Inferior parietal cortex (tissue), 1 donor: ENCODE measurements at regions not wholly inside any gene's neighbourhood (a gene's known extent, or its start where the extent isn't known, plus 50 kb on each side); places are given as distances from the start of the nearest gene placed in this dataset.

Experiments used
- DNase-seq: peaks from one replicate; pipeline ENCODE4 v3.0.0-alpha.2; 2016; ENCODE audit errors: extremely low spot score

DNA sequence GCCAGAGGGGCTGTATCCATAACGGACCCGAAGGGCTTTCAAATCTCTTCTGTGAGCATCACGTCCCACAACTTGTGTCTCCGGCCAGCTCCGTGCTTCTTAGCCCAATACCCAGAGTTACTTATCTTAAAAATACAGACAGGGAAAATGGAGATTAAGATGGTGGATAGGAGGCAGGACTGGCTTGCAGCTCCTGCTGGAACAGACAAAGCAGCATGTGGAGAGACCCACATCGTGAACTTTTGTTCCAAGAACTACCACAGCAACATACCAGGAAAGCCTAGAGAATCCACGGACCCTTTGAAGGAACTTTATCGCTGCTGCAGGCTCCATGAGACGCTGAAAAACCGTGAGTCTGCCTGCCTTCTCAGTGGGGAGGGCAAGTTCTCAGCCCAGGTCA lies 113.7 kb downstream of the RNASET2 start:
- no peak for DNase-seq

DNA sequence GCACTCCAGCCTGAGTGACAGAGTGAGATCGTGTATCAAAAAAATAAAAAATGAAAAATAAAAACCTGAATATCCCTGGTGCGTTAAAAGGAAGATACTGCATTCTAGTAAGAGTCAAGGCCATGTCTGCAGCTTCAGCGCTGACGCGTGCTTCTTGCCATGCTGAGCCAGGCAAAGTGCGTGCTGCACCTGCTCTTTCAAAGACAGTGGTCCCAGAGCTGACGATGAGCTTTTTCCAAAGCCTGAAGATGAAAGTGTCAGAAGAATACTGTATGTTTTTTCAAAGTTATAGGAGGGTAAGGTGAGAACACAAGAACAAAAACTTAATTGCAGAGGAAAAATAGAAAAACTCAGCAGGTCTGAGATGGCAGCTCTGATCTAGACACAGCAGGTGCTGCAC lies 115.1 kb downstream of the RNASET2 start:
- no peak for DNase-seq

- no peak for DNase-seq
Observed at GRCh38 chr6:166839569-166839968, 116.8 kb downstream of the RNASET2 start.

DNA sequence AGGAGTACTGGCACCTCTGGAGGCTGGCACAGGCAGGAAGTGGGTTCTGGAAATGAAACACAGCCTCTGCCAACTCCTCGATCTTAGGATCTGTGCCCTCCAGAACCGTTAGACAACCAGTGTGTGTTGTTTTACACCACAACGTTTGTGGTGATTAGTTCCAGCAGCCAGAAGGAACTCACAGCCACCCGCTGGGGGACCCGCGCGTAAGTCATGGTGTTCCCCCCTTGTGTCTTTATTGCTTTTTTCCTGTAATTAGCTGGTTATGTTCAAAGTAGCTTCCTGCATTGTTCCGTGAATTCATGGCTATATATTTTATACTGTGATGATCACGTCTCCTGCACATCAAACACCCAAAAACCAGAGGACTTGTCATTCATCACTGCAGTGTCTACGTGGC lies 117.4 kb downstream of the RNASET2 start:
- no peak for DNase-seq

- no peak for DNase-seq
Observed at GRCh38 chr6:166836785-166837718, 119.3 kb downstream of the RNASET2 start.

- no peak for DNase-seq
Observed at GRCh38 chr6:166834049-166834448, 122.3 kb downstream of the RNASET2 start.

DNA sequence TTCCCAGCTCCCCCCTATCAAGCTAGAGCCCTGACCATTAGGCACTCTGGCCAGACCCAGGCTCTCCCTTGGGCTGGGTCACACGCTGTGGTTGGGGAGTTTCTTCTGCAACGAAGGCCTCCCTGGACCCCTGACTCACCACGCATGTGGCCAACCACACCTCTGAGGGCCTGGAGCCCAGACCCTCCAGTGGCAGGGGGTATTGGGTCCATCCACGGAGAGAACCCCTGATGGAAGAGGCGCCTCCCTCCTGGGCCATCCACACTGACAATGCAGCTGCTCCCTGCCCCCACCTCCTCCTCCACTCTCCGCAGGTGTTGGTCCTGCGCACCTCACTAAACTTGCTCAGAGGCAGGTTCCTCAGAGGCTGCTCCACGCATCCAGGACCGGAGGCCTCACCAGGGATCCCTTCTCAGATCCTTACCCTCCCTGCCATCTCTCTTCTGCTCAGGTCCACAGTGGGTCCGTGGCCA lies 125.4 kb downstream of the RNASET2 start:
- no peak for DNase-seq

GRCh38 chr6:166830185-166830890 lies 126.0 kb downstream of the RNASET2 start:
- no peak for DNase-seq

DNA sequence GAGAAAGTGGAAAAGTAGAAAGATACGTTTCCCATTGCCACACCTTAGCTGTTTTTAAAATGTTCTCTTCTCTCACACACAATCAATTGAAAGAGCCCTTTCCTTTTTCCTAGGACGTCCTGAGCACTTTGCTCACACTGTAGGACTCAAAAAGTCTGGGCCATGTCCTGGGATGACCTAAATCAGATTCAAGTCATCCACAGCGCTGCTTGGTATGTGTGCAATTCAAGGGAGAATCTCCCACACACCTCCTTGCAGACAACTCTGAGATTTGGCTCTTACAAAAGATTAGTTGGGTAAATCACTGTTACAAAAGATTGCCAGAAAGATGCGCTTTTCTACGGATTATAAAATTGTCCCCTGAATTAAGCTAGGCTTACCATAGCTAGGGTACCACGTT lies 130.1 kb downstream of the RNASET2 start:
- no peak for DNase-seq

DNA sequence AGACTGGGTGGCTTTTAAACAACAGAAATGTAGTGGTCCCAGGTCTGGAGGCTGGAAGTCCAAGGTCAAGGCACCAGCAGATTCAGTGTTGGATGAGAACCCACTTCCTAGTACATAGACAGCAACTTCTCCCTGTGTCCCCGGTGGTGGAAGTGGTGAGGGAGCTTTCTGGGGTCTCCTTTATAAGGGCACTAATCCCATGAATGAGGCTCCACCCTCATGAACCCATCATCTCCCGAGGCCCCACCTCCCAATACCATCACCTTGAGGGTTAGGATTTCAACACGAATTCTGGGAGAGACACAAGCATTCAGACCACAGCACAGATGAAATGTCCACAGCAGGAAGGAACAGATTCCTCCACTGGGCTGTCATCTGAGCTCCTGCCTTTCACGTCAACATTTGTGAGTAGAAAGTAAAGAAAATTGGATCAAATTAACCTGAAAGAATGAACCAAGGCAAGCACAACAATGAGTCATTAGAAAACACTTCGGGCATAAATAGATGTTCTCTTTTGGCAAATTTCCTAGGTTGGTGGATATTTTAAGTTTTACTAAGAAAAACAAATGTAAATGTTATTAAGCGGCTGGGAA lies 130.7 kb downstream of the RNASET2 start:
- DNase-seq, result no peak

GRCh38 chr6:166824880-166825250 lies 131.5 kb downstream of the RNASET2 start:
- no peak for DNase-seq

DNA sequence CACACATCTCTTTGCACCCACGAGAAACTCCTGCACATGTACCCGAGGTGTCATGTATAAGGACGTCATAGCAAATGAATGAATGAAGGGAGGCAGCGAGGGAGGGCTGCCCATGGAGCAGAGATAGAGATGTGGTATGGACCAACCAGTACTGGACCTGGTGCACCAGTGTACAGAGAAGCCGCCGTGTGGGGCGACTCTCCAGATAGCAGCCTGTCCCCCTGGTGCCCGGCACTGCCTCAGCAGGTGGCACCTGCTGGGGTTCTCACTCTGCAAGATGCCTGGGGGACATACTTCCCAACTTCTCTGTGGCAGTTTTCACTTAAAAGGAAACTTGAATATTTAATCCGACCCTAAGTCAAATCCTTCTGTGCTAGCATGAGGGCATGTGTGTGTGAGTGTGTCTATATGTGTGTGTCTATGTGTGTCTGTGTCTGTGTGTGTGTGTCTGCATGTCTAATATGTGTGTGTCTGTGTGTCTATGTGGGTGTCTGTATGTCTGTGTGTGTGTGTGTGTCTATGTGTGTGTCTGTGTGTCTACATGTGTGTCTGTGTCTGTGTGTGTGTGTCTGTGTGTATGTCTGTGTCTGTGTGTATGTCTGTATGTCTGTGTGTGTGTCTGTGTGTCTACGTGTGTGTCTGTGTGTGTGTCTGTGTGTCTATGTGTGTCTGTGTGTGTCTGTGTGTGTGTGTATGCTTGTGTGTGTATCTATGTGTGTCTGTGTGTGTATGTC lies 132.0 kb downstream of the RNASET2 start:
- no peak for DNase-seq

- DNase-seq, result no peak
Observed at GRCh38 chr6:166822609-166823008, 133.7 kb downstream of the RNASET2 start.

DNA sequence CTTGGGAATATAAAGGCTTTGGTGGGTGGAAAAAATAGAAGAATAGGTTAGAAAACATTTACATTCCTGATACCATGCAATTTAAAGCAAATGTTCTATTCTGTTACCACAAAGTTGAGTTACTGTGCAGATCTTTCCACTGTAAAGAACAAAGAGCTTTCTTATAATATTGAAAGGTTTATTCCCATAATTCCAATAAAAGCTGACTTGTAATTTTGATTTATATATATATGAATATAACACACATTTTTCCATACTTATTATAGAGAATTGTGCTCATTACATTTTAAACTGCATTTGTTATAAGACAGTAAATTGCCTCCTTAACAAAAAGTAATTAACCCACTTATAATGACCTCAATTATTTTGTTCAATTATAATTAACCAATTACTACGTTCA lies 135.9 kb downstream of the RNASET2 start:
- DNase-seq, result no peak

DNA sequence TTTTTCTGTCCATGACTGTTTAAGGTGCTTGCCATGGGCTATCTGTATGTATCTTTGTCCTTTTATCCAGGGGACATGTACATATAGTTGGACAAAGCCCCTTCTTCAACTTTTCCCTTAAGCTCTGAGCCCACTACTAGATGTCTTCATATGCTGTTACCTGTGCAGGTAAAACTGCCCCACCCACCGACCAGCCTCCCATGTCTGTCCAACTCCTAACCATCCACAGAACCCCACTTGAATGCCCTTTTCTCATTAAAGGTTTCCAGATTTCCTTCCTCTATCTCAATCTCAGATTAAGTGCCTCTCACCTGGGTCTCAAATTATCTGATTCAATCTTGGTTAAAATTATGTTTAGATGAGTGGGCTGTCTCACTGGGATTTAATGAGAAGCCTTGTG lies 136.3 kb downstream of the RNASET2 start:
- no peak for DNase-seq

GRCh38 chr6:166815629-166816028 lies 140.7 kb downstream of the RNASET2 start:
- no peak for DNase-seq

DNA sequence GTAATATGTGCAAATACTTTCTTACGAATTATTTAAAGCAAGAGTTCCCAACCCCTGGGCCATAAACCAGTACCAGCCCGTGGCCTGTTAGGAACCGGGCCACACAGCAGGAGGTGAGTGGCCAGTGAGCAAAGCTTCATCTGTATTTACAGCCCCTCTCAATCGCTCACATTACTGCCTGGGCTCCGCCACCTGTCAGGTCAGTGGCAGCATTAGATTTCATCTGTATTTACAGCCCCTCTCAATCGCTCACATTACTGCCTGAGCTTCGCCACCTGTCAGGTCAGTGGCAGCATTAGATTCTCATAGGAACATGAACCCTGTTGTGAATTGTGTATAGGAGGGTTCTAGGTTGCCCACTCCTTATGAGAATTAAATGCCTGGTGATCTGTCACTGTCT lies 142.0 kb downstream of the RNASET2 start:
- DNase-seq, result no peak

GRCh38 chr6:166813461-166813860 lies 142.9 kb downstream of the RNASET2 start:
- DNase-seq, result no peak

- DNase-seq, result no peak
Observed at GRCh38 chr6:166810864-166811263, 145.5 kb downstream of the RNASET2 start.

GRCh38 chr6:166809721-166810120 lies 146.6 kb downstream of the RNASET2 start:
- no peak for DNase-seq

DNA sequence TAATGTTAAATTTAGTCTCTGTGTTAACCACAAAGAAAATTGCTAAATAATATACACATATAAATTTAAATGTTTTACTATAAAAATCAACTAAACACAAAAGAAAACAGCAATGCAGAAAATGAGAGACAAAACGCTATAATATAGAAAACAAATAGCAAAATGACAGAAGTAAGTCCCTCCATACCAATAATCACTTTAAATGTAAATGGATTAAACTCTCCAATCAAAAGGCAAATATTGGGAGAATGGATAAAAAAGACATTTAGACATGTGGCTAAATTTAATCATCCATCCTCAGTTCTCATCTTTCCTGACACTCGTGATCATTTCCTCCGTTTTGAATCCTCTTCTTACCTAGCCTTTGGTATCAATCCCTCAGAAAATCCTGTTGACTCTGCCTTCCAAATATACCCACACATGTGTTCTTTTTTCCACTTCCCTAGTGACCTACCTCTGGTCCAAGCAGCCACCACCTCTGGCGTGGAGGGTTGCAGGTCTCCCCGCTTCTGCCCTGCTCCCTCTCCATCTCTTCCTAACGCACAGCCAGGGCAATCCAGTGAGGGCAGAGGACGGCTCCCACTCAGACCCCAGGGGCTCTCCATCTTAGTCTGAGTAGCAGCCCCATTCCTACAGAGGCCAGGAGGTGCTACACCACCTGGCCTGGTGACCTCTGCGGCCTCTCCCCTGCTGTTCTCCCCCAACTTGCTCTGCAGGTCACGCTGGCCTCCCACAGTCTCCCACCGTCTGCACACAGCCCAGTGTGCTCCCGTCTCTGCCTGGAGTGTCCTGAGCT lies 149.2 kb downstream of the RNASET2 start:
- DNase-seq, result no peak
